Thyroid gland (tissue), 4 donors: ENCODE measurements at regions not wholly inside any gene's neighbourhood (a gene's known extent, or its start where the extent isn't known, plus 50 kb on each side); places are given as distances from the start of the nearest gene placed in this dataset.

Source experiments
- CTCF ChIP-seq, 6 experiments: fragments of 200-600 bp in 3 of 6; fragments of 450-650 bp in 3 of 6; sonication (generic) in 3 of 6; IDR thresholded peaks; one replicate each; pipeline ENCODE4 v1.5.1; 2016 to 2019; ENCODE audit warnings: antibody characterized with exemption in 6 of 6, mild to moderate bottlenecking in 2 of 6, inconsistent platforms in 1 of 6, moderate library complexity in 1 of 6
- POLR2A ChIP-seq, 2 donors: fragments of 450-650 bp; IDR thresholded peaks; one replicate each; pipeline ENCODE4 v1.6.1; 2017; ENCODE audit warnings: antibody characterized with exemption in 2 of 2, mild to moderate bottlenecking in 2 of 2, moderate library complexity in 1 of 2

GRCh38 chr11:25197515-25197914, 700.7 kb downstream of the LUZP2 start:
- TF ChIP-seq POLR2A (IDR thresholded peaks at IDR 0.05) (no peak), CTCF (IDR thresholded peaks at IDR 0.05) (no peak)
